WTC11 (cell line): ENCODE measurements at regions not wholly inside any gene's neighbourhood (a gene's known extent, or its start where the extent isn't known, plus 50 kb on each side); places are given as distances from the start of the nearest gene placed in this dataset.

Experiments used
- ATAC-seq: fragments of 200-7000 bp; cut with Tn5 transposase; 2 replicates; pipeline ENCODE4 v1.10.0; 2021; ENCODE audit warnings: mild to moderate bottlenecking, moderate library complexity
- CTCF ChIA-PET: fragments of 300-600 bp; sonication (Branson Sonifier 250); formaldehyde crosslinking; loops from one replicate; lab custom pipeline; 2021; ENCODE audit warnings: antibody characterized with exemption; lab: Charles Lee
- POLR2A ChIA-PET: fragments of 350-600 bp; sonication (Branson Sonifier 250); formaldehyde crosslinking; loops from one replicate; lab custom pipeline; 2021; ENCODE audit warnings: antibody characterized with exemption; lab: Charles Lee
- DNase-seq: peaks from one replicate; pipeline ENCODE4 v3.0.0; 2021; ENCODE audit warnings: low spot score
- H3K27ac Mint-ChIP-seq: 2 replicates; pipeline ENCODE4 v1.8.0; 2021; ENCODE audit warnings: mixed read lengths
- H3K27me3 Mint-ChIP-seq: 2 replicates; pipeline ENCODE4 v1.8.0; 2021; ENCODE audit warnings: low read depth, mild to moderate bottlenecking, moderate library complexity, mixed read lengths
- H3K36me3 Mint-ChIP-seq: 2 replicates; pipeline ENCODE4 v1.8.0; 2021; ENCODE audit warnings: mixed read lengths
- H3K4me1 Mint-ChIP-seq: 2 replicates; pipeline ENCODE4 v1.8.0; 2022; ENCODE audit warnings: mixed read lengths
- H3K4me3 Mint-ChIP-seq: 2 replicates; pipeline ENCODE4 v1.8.0; 2021; ENCODE audit warnings: mild to moderate bottlenecking, moderate library complexity, mixed read lengths
- H3K9me3 Mint-ChIP-seq: 2 replicates; pipeline ENCODE4 v1.8.0; 2021; ENCODE audit warnings: mixed read lengths
- AR ChIP-seq: fragments of 250-450 bp; sonication (Bioruptor Pico); IDR thresholded peaks from 2 replicates; pipeline ENCODE4 v1.9.0; 2021; ENCODE audit warnings: mild to moderate bottlenecking
- ARID4B ChIP-seq: sonication (generic); formaldehyde crosslinking; IDR thresholded peaks from 2 replicates; pipeline ENCODE4 v1.8.0; 2023; ENCODE audit warnings: missing genetic modification reagents, mild to moderate bottlenecking, borderline replicate concordance
- EMX1 ChIP-seq: fragments of 250-450 bp; sonication (Bioruptor Pico); IDR thresholded peaks from 2 replicates; pipeline ENCODE4 v1.8.0; 2021; ENCODE audit warnings: mild to moderate bottlenecking
- ETV6 ChIP-seq: sonication (generic); formaldehyde crosslinking; IDR thresholded peaks from 2 replicates; pipeline ENCODE4 v1.8.1; 2022; ENCODE audit warnings: mild to moderate bottlenecking, missing genetic modification reagents
- FOXK1 ChIP-seq: sonication (generic); formaldehyde crosslinking; IDR thresholded peaks from 2 replicates; pipeline ENCODE4 v1.8.0; 2022; ENCODE audit warnings: mild to moderate bottlenecking, moderate library complexity, missing genetic modification reagents
- HMGXB4 ChIP-seq: sonication (generic); formaldehyde crosslinking; IDR thresholded peaks from 2 replicates; pipeline ENCODE4 v1.8.1; 2023; ENCODE audit warnings: mild to moderate bottlenecking, moderate library complexity, missing genetic modification reagents
- NFE2L1 ChIP-seq: sonication (generic); formaldehyde crosslinking; IDR thresholded peaks from 2 replicates; pipeline ENCODE4 v1.8.1; 2023; ENCODE audit warnings: missing genetic modification reagents
- PRDM15 ChIP-seq: sonication (generic); formaldehyde crosslinking; IDR thresholded peaks from 2 replicates; pipeline ENCODE4 v1.8.0; 2022; ENCODE audit warnings: missing genetic modification reagents
- SMAD3 ChIP-seq: sonication (generic); formaldehyde crosslinking; IDR thresholded peaks from 2 replicates; pipeline ENCODE4 v1.8.0; 2022; ENCODE audit warnings: missing genetic modification reagents, mild to moderate bottlenecking, borderline replicate concordance
- SOX15 ChIP-seq: fragments of 250-450 bp; sonication (Bioruptor Pico); IDR thresholded peaks from 2 replicates; pipeline ENCODE4 v1.9.0; 2021; ENCODE audit warnings: mild to moderate bottlenecking
- TCF7 ChIP-seq: sonication (generic); formaldehyde crosslinking; IDR thresholded peaks from 2 replicates; pipeline ENCODE4 v1.8.0; 2022; ENCODE audit warnings: mild to moderate bottlenecking, low read depth, missing genetic modification reagents, moderate library complexity
- TEAD1 ChIP-seq: sonication (generic); formaldehyde crosslinking; IDR thresholded peaks from 2 replicates; pipeline ENCODE4 v1.8.0; 2022; ENCODE audit warnings: mild to moderate bottlenecking, missing genetic modification reagents
- ZNF396 ChIP-seq: fragments of 250-450 bp; sonication (Bioruptor Pico); IDR thresholded peaks from 2 replicates; pipeline ENCODE4 v1.8.0; 2021; ENCODE audit warnings: mild to moderate bottlenecking, moderate library complexity, borderline replicate concordance
- TF ChIP-seq, protein P1 (sequence below): sonication (generic); formaldehyde crosslinking; IDR thresholded peaks from 2 replicates; pipeline ENCODE4 v1.8.0; 2022; ENCODE audit warnings: mild to moderate bottlenecking, missing genetic modification reagents
- TF ChIP-seq, protein P2 (sequence below): sonication (generic); formaldehyde crosslinking; conservative IDR thresholded peaks from 2 replicates; pipeline ENCODE4 v1.8.1; 2023; ENCODE audit warnings: mild to moderate bottlenecking, low read depth, missing genetic modification reagents, moderate library complexity
- TF ChIP-seq, protein P3 (sequence below): fragments of 250-450 bp; sonication (Bioruptor Pico); IDR thresholded peaks from 2 replicates; pipeline ENCODE4 v1.9.0; 2021; ENCODE audit warnings: mild to moderate bottlenecking
- TF ChIP-seq, protein P4 (sequence below): sonication (generic); formaldehyde crosslinking; IDR thresholded peaks from 2 replicates; pipeline ENCODE4 v1.8.0; 2023; ENCODE audit warnings: missing genetic modification reagents

GRCh38 chr20:57819291-57819690 is 109.5 kb upstream of the PMEPA1 start (continued):
- no peak for TF ChIP-seq ARID4B (CRISPR knock-in tag)
- TF ChIP-seq SMAD3: no peak
- TF ChIP-seq TEAD1 (CRISPR knock-in tag): no peak

GRCh38 chr20:57818418-57819181 is 108.8 kb upstream of the PMEPA1 start:
- Mint-ChIP-seq H3K4me1 (peaks cover 5% of the 10 kb centered on the region), H3K36me3 (no peaks in the 10 kb centered on the region), H3K4me3 (no peak overlapping the region), H3K27ac (no peak overlapping the region), H3K27me3 (peaks cover 2% of the 10 kb centered on the region; the same call in 1 of the 2 replicates), H3K9me3 (peaks cover 5% of the 10 kb centered on the region)
- ChIA-PET CTCF (no interaction called here), POLR2A (no interaction called here)
- no peak for ATAC-seq
- no peak for DNase-seq
- TF ChIP-seq FOXK1 (CRISPR knock-in tag) (no peak), SOX15 (CRISPR knock-in tag) (no peak), ZNF396 (CRISPR knock-in tag) (no peak), TCF7 (no peak), HMGXB4 (CRISPR knock-in tag) (no peak), ETV6 (CRISPR knock-in tag) (no peak), EMX1 (no peak), PRDM15 (no peak), NFE2L1 (CRISPR knock-in tag) (no peak), AR (CRISPR knock-in tag) (no peak)
- TF ChIP-seq, protein P1, sequence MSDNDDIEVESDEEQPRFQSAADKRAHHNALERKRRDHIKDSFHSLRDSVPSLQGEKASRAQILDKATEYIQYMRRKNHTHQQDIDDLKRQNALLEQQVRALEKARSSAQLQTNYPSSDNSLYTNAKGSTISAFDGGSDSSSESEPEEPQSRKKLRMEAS (CRISPR knock-in tag): no peak
- TF ChIP-seq, protein P2, sequence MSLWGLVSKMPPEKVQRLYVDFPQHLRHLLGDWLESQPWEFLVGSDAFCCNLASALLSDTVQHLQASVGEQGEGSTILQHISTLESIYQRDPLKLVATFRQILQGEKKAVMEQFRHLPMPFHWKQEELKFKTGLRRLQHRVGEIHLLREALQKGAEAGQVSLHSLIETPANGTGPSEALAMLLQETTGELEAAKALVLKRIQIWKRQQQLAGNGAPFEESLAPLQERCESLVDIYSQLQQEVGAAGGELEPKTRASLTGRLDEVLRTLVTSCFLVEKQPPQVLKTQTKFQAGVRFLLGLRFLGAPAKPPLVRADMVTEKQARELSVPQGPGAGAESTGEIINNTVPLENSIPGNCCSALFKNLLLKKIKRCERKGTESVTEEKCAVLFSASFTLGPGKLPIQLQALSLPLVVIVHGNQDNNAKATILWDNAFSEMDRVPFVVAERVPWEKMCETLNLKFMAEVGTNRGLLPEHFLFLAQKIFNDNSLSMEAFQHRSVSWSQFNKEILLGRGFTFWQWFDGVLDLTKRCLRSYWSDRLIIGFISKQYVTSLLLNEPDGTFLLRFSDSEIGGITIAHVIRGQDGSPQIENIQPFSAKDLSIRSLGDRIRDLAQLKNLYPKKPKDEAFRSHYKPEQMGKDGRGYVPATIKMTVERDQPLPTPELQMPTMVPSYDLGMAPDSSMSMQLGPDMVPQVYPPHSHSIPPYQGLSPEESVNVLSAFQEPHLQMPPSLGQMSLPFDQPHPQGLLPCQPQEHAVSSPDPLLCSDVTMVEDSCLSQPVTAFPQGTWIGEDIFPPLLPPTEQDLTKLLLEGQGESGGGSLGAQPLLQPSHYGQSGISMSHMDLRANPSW (CRISPR knock-in tag): no peak
- TF ChIP-seq, protein P3, sequence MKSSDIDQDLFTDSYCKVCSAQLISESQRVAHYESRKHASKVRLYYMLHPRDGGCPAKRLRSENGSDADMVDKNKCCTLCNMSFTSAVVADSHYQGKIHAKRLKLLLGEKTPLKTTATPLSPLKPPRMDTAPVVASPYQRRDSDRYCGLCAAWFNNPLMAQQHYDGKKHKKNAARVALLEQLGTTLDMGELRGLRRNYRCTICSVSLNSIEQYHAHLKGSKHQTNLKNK: no peak
- TF ChIP-seq, protein P4, sequence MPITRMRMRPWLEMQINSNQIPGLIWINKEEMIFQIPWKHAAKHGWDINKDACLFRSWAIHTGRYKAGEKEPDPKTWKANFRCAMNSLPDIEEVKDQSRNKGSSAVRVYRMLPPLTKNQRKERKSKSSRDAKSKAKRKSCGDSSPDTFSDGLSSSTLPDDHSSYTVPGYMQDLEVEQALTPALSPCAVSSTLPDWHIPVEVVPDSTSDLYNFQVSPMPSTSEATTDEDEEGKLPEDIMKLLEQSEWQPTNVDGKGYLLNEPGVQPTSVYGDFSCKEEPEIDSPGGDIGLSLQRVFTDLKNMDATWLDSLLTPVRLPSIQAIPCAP (CRISPR knock-in tag): no peak
